Thyroid gland (tissue), 4 donors: ENCODE measurements at regions not wholly inside any gene's neighbourhood (a gene's known extent, or its start where the extent isn't known, plus 50 kb on each side); places are given as distances from the start of the nearest gene placed in this dataset.

Experiments
- DNase-seq, 2 donors: peaks; one replicate each; pipeline ENCODE4 v3.0.0-alpha.2; 2019
- H3K27ac ChIP-seq, 3 donors: fragments of 200-600 bp; sonication (generic); 1 replicate in 2 of 3; 2 replicates in 1 of 3; pipeline ENCODE4 v1.5.1; 2016 to 2019; ENCODE audit warnings: mild to moderate bottlenecking in 1 of 3, moderate library complexity in 1 of 3
- H3K27me3 ChIP-seq: fragments of 200-600 bp; sonication (generic); one replicate; pipeline ENCODE4 v1.5.1; 2019
- H3K36me3 ChIP-seq, 2 donors: fragments of 200-600 bp; sonication (generic); one replicate each; pipeline ENCODE4 v1.5.1; 2016 to 2019
- H3K4me1 ChIP-seq, 2 donors: fragments of 200-600 bp; sonication (generic); one replicate each; pipeline ENCODE4 v1.5.1; 2017 to 2019
- H3K4me3 ChIP-seq, 3 donors: fragments of 200-600 bp; sonication (generic); replicated peaks in 1 of 3; 1 replicate in 2 of 3; 2 replicates in 1 of 3; pipeline ENCODE4 v1.5.1; 2016; ENCODE audit warnings: mild to moderate bottlenecking in 1 of 3
- H3K9me3 ChIP-seq: fragments of 200-600 bp; sonication (generic); one replicate; pipeline ENCODE4 v1.5.1; 2017
- CTCF ChIP-seq, 6 experiments: fragments of 200-600 bp in 3 of 6; fragments of 450-650 bp in 3 of 6; sonication (generic) in 3 of 6; IDR thresholded peaks; one replicate each; pipeline ENCODE4 v1.5.1; 2016 to 2019; ENCODE audit warnings: antibody characterized with exemption in 6 of 6, mild to moderate bottlenecking in 2 of 6, inconsistent platforms in 1 of 6, moderate library complexity in 1 of 6
- POLR2A ChIP-seq, 2 donors: fragments of 450-650 bp; IDR thresholded peaks; one replicate each; pipeline ENCODE4 v1.6.1; 2017; ENCODE audit warnings: antibody characterized with exemption in 2 of 2, mild to moderate bottlenecking in 2 of 2, moderate library complexity in 1 of 2
- WGBS, 2 donors: methylation state at CpG; one replicate each; pipeline ENCODE4 v1.1.5; 2017; 5-methylcytosine and 5-hydroxymethylcytosine counted together
- intact Hi-C: fragments of 100-400 bp; cut with DNase I; formaldehyde crosslinking; loops from one replicate; pipeline ENCODE4 v1.15.1; 2023

- 79 to 80% methylated on average over 3 of the region's 3 CpGs for WGBS, 2 donors
These were observed 106.8 kb downstream of the GLRX3 start for GRCh38 chr10:130243015-130243414.

GRCh38 chr10:130244031-130244927, 108.1 kb downstream of the GLRX3 start:
- Histone ChIP-seq H3K36me3 (no peaks in the 10 kb centered on the region), H3K9me3 (no peaks in the 10 kb centered on the region), H3K4me3 (no peak overlapping the region), H3K27ac (no peak overlapping the region), H3K4me1 (no peaks in the 10 kb centered on the region), H3K27me3 (no peaks in the 10 kb centered on the region)
- 90 to 92% methylated on average over 13 to 15 of the region's 16 CpGs for WGBS, 2 donors
- TF ChIP-seq POLR2A (IDR thresholded peaks at IDR 0.05), result no peak
- TF ChIP-seq CTCF (IDR thresholded peaks at IDR 0.05), result no peak
- no peak for DNase-seq
- intact Hi-C loops, result no loop called here

More at GRCh38 chr10:130243015-130243414, 106.8 kb downstream of the GLRX3 start:
- H3K27ac ChIP-seq, result no peak overlapping the region
- H3K4me3 ChIP-seq, result no peak overlapping the region
- TF ChIP-seq CTCF (IDR thresholded peaks at IDR 0.05), result no peak
- TF ChIP-seq POLR2A (IDR thresholded peaks at IDR 0.05), result no peak
- H3K9me3 ChIP-seq, result no peaks in the 10 kb centered on the region
- no peaks in the 10 kb centered on the region for H3K27me3 ChIP-seq
- no peaks in the 10 kb centered on the region for H3K36me3 ChIP-seq
- H3K4me1 ChIP-seq, result no peaks in the 10 kb centered on the region
- intact Hi-C loops, result no loop called here
- DNase-seq, result no peak

GRCh38 chr10:130244928-130245495, 108.8 kb downstream of the GLRX3 start:
- 81 to 88% methylated on average over 8 of the region's 8 CpGs for WGBS, 2 donors
- no peak overlapping the region for H3K4me3 ChIP-seq
- H3K4me1 ChIP-seq, result no peaks in the 10 kb centered on the region
- TF ChIP-seq POLR2A (IDR thresholded peaks at IDR 0.05) (no peak), CTCF (IDR thresholded peaks at IDR 0.05) (no peak)
- H3K27ac ChIP-seq, result no peak overlapping the region
- H3K27me3 ChIP-seq, result no peaks in the 10 kb centered on the region
- H3K9me3 ChIP-seq, result no peaks in the 10 kb centered on the region
- intact Hi-C loops, result no loop called here
- no peak for DNase-seq
- no peaks in the 10 kb centered on the region for H3K36me3 ChIP-seq

GRCh38 chr10:130246113-130246512, 109.9 kb downstream of the GLRX3 start:
- no peaks in the 10 kb centered on the region for H3K27me3 ChIP-seq
- H3K9me3 ChIP-seq, result no peaks in the 10 kb centered on the region
- 93 to 97% methylated on average over 4 of the region's 4 CpGs for WGBS, 2 donors
- no peaks in the 10 kb centered on the region for H3K36me3 ChIP-seq
- no peak overlapping the region for H3K4me3 ChIP-seq
- no peaks in the 10 kb centered on the region for H3K4me1 ChIP-seq
- TF ChIP-seq CTCF (IDR thresholded peaks at IDR 0.05), result no peak
- TF ChIP-seq POLR2A (IDR thresholded peaks at IDR 0.05), result no peak
- intact Hi-C loops, result no loop called here
- H3K27ac ChIP-seq, result no peak overlapping the region
- no peak for DNase-seq

GRCh38 chr10:130250127-130250526, 113.9 kb downstream of the GLRX3 start:
- WGBS, 2 donors, result 73 to 80% methylated on average over 3 of the region's 3 CpGs
- H3K36me3 ChIP-seq, result no peaks in the 10 kb centered on the region
- H3K4me1 ChIP-seq, result no peaks in the 10 kb centered on the region
- DNase-seq, result no peak
- no peak for TF ChIP-seq CTCF (IDR thresholded peaks at IDR 0.05)
- no peak for TF ChIP-seq POLR2A (IDR thresholded peaks at IDR 0.05)
- H3K4me3 ChIP-seq, result no peak overlapping the region
- no peaks in the 10 kb centered on the region for H3K27me3 ChIP-seq
- no peaks in the 10 kb centered on the region for H3K9me3 ChIP-seq
- intact Hi-C loops, result no loop called here
- H3K27ac ChIP-seq, result no peak overlapping the region
